DND-41 (cell line): ENCODE measurements at regions not wholly inside any gene's neighbourhood (a gene's known extent, or its start where the extent isn't known, plus 50 kb on each side); places are given as distances from the start of the nearest gene placed in this dataset.

Experiments
- ATAC-seq: fragments of 200-7000 bp; cut with Tn5 transposase; 3 replicates; pipeline ENCODE4 v1.9.1; 2021; ENCODE audit warnings: low read depth; ENCODE audit not compliant: insufficient read depth
- DNase-seq: peaks from one replicate; pipeline ENCODE4 v3.0.0-alpha.2; 2020
- H2AFZ ChIP-seq: 2 replicates; pipeline ENCODE4 v1.6.0; 2012; ENCODE audit warnings: low read depth, low read length
- H3K27ac ChIP-seq: 2 replicates; pipeline ENCODE4 v1.5.1; 2012; ENCODE audit warnings: low read length, inconsistent platforms
- H3K27me3 ChIP-seq: fragments of 200-600 bp; sonication (generic); 2 replicates; pipeline ENCODE4 v1.6.0; 2012; ENCODE audit warnings: low read length, mild to moderate bottlenecking, inconsistent platforms; ENCODE audit not compliant: insufficient read depth, poor library complexity
- H3K36me3 ChIP-seq: 2 replicates; pipeline ENCODE4 v1.5.1; 2012; ENCODE audit warnings: low read length, inconsistent platforms; ENCODE audit not compliant: insufficient read depth
- H3K4me1 ChIP-seq: 2 replicates; pipeline ENCODE4 v1.5.1; 2012; ENCODE audit warnings: mild to moderate bottlenecking, low read length; ENCODE audit not compliant: insufficient read depth
- H3K4me2 ChIP-seq: 2 replicates; pipeline ENCODE4 v1.6.0; 2012; ENCODE audit warnings: mild to moderate bottlenecking, moderate library complexity, low read length, inconsistent platforms; ENCODE audit not compliant: insufficient read depth
- H3K4me3 ChIP-seq, 2 experiments: fragments of 200-600 bp in 1 of 2; shearing (Covaris generic) in 1 of 2; 2 replicates each; pipeline ENCODE4 v1.5.1; 2012 to 2016; ENCODE audit warnings: inconsistent platforms in 2 of 2, low read length in 2 of 2, mild to moderate bottlenecking in 2 of 2, low read depth in 1 of 2, moderate library complexity in 1 of 2
- H3K79me2 ChIP-seq: 2 replicates; pipeline ENCODE4 v1.6.0; 2012; ENCODE audit warnings: low read length, inconsistent platforms; ENCODE audit not compliant: insufficient read depth
- H3K9ac ChIP-seq: 2 replicates; pipeline ENCODE4 v1.6.0; 2012; ENCODE audit warnings: low read depth, mild to moderate bottlenecking, inconsistent platforms, low read length, moderate library complexity
- H3K9me3 ChIP-seq: 2 replicates; pipeline ENCODE4 v1.5.1; 2012; ENCODE audit warnings: low read length, moderate library complexity, mild to moderate bottlenecking, inconsistent platforms; ENCODE audit not compliant: insufficient read depth, severe bottlenecking
- H4K20me1 ChIP-seq: 2 replicates; pipeline ENCODE4 v1.6.0; 2012; ENCODE audit warnings: low read length; ENCODE audit not compliant: insufficient read depth
- CTCF ChIP-seq: IDR thresholded peaks from 2 replicates; pipeline ENCODE4 v1.5.1; 2012; ENCODE audit warnings: borderline replicate concordance, low read length, moderate library complexity, mild to moderate bottlenecking; ENCODE audit not compliant: poor library complexity, severe bottlenecking; ENCODE audit errors: extremely low read depth
- EZH2 ChIP-seq: IDR thresholded peaks from 3 replicates; pipeline ENCODE4 v1.6.1; 2012; ENCODE audit warnings: borderline replicate concordance, low read depth, mild to moderate bottlenecking, moderate library complexity, low read length, inconsistent platforms; ENCODE audit not compliant: severe bottlenecking

GRCh38 chr5:164577201-164577600, 1071.8 kb downstream of the MAT2B start:
- TF ChIP-seq EZH2 (no peak), CTCF (no peak)
- Histone ChIP-seq H3K36me3 (no peaks in the 10 kb centered on the region), H3K4me2 (no peak overlapping the region), H3K27ac (no peak overlapping the region), H2AFZ (no peak overlapping the region), H3K9me3 (no peaks in the 10 kb centered on the region), H3K4me3 (no peak overlapping the region), H4K20me1 (no peaks in the 10 kb centered on the region), H3K9ac (no peak overlapping the region), H3K4me1 (no peaks in the 10 kb centered on the region), H3K27me3 (no peaks in the 10 kb centered on the region), H3K79me2 (no peaks in the 10 kb centered on the region)
- no peak for ATAC-seq
- DNase-seq: no peak

GRCh38 chr5:164577742-164578141, 1072.3 kb downstream of the MAT2B start:
- no peak overlapping the region for H3K9ac ChIP-seq
- TF ChIP-seq CTCF (no peak), EZH2 (no peak)
- no peaks in the 10 kb centered on the region for H3K36me3 ChIP-seq
- no peaks in the 10 kb centered on the region for H4K20me1 ChIP-seq
- H3K4me3 ChIP-seq: no peak overlapping the region
- H2AFZ ChIP-seq: no peak overlapping the region
- no peaks in the 10 kb centered on the region for H3K79me2 ChIP-seq
- ATAC-seq (no peak), DNase-seq (no peak)
- H3K9me3 ChIP-seq: no peaks in the 10 kb centered on the region
- H3K4me2 ChIP-seq: no peak overlapping the region
- H3K4me1 ChIP-seq: no peaks in the 10 kb centered on the region
- H3K27ac ChIP-seq: no peak overlapping the region
- no peaks in the 10 kb centered on the region for H3K27me3 ChIP-seq

- H3K9ac ChIP-seq: no peak overlapping the region
Measured at GRCh38 chr5:164578401-164578800, 1073.0 kb downstream of the MAT2B start.

More at GRCh38 chr5:164578401-164578800, 1073.0 kb downstream of the MAT2B start:
- Histone ChIP-seq H3K4me1 (no peaks in the 10 kb centered on the region), H3K79me2 (no peaks in the 10 kb centered on the region), H3K27ac (no peak overlapping the region), H4K20me1 (no peaks in the 10 kb centered on the region), H3K9me3 (no peaks in the 10 kb centered on the region), H3K4me3 (no peak overlapping the region), H3K27me3 (no peaks in the 10 kb centered on the region), H3K36me3 (no peaks in the 10 kb centered on the region), H3K4me2 (no peak overlapping the region), H2AFZ (no peak overlapping the region)
- no peak for TF ChIP-seq EZH2
- TF ChIP-seq CTCF: no peak
- ATAC-seq: no peak
- DNase-seq: no peak
